PC-9 (cell line): ENCODE measurements at regions not wholly inside any gene's neighbourhood (a gene's known extent, or its start where the extent isn't known, plus 50 kb on each side); places are given as distances from the start of the nearest gene placed in this dataset.

Source experiments
- BruUV-seq: library from RNA; stranded (reverse); fragments of 400-500 nt; replicated peaks from 2 replicates; lab custom pipeline; 2021; lab: Mats Ljungman, UMichigan
- CTCF ChIA-PET: fragments of 300-600 bp; sonication (Branson Sonifier 250); formaldehyde crosslinking; loops from one replicate; lab custom pipeline; 2022; ENCODE audit warnings: antibody characterized with exemption; lab: Charles Lee
- POLR2A ChIA-PET: fragments of 300-600 bp; sonication (Branson Sonifier 250); formaldehyde crosslinking; loops from one replicate; lab custom pipeline; 2022; ENCODE audit warnings: antibody characterized with exemption; ENCODE audit not compliant: unreplicated experiment; lab: Charles Lee
- DNase-seq, 2 experiments: peaks; one replicate each; pipeline versions ENCODE4 v3.0.0 to v3.0.0-alpha.2; 2015 to 2022; ENCODE audit warnings: mixed read lengths in 1 of 2
- H2AFZ ChIP-seq: fragments of 200-600 bp; sonication (generic); 2 replicates; pipeline ENCODE4 v1.8.1; 2017; ENCODE audit warnings: antibody characterized with exemption
- H3F3A ChIP-seq: fragments of 200-600 bp; sonication (generic); 2 replicates; pipeline ENCODE4 v1.8.1; 2017; ENCODE audit warnings: antibody characterized with exemption, mild to moderate bottlenecking, low read depth; ENCODE audit not compliant: insufficient read depth
- H3K27ac ChIP-seq: fragments of 200-600 bp; sonication (generic); 2 replicates; pipeline ENCODE4 v1.6.1; 2016; ENCODE audit warnings: mixed run types
- H3K27me3 ChIP-seq: fragments of 200-600 bp; sonication (generic); 2 replicates; pipeline ENCODE4 v1.6.1; 2016; ENCODE audit warnings: low read depth, mixed run types; ENCODE audit not compliant: insufficient read depth
- H3K36me3 ChIP-seq: fragments of 200-600 bp; sonication (generic); 2 replicates; pipeline ENCODE4 v1.6.1; 2016; ENCODE audit warnings: low read depth, mixed run types
- H3K4me1 ChIP-seq: fragments of 200-600 bp; sonication (generic); replicated peaks from 2 replicates; pipeline ENCODE4 v1.6.1; 2016; ENCODE audit warnings: mixed run types; ENCODE audit not compliant: insufficient read depth
- H3K4me2 ChIP-seq: fragments of 200-600 bp; sonication (generic); 2 replicates; pipeline ENCODE4 v1.6.1; 2017; ENCODE audit warnings: mixed run types
- H3K4me3 ChIP-seq: fragments of 200-600 bp; sonication (generic); 2 replicates; pipeline ENCODE4 v1.6.1; 2016; ENCODE audit warnings: mixed run types
- H3K79me2 ChIP-seq: fragments of 200-600 bp; sonication (generic); 2 replicates; pipeline ENCODE4 v1.6.1; 2017; ENCODE audit warnings: low read depth, mixed run types
- H3K9me2 ChIP-seq: fragments of 200-600 bp; sonication (generic); 2 replicates; pipeline ENCODE4 v1.8.1; 2017; ENCODE audit warnings: mild to moderate bottlenecking; ENCODE audit not compliant: insufficient read depth
- H3K9me3 ChIP-seq: fragments of 200-600 bp; sonication (generic); 2 replicates; pipeline ENCODE4 v1.8.1; 2016; ENCODE audit warnings: low read depth; ENCODE audit not compliant: insufficient read depth
- H4K20me1 ChIP-seq: fragments of 200-600 bp; sonication (generic); 2 replicates; pipeline ENCODE4 v1.8.1; 2017; ENCODE audit not compliant: insufficient read depth
- CTCF ChIP-seq: fragments of 200-600 bp; sonication (generic); conservative IDR thresholded peaks from 2 replicates; pipeline ENCODE4 v1.6.1; 2017; ENCODE audit warnings: mixed run types, antibody characterized with exemption, mild to moderate bottlenecking, moderate library complexity
- EZH2 ChIP-seq: fragments of 200-600 bp; sonication (generic); IDR thresholded peaks from 2 replicates; pipeline ENCODE4 v1.8.0; 2017; ENCODE audit warnings: antibody characterized with exemption, low read depth
- intact Hi-C: fragments of 100-400 bp; cut with micrococcal nuclease; formaldehyde crosslinking; loops from one replicate; pipeline ENCODE4 v1.10.0; 2022; ENCODE audit not compliant: unreplicated experiment

DNA sequence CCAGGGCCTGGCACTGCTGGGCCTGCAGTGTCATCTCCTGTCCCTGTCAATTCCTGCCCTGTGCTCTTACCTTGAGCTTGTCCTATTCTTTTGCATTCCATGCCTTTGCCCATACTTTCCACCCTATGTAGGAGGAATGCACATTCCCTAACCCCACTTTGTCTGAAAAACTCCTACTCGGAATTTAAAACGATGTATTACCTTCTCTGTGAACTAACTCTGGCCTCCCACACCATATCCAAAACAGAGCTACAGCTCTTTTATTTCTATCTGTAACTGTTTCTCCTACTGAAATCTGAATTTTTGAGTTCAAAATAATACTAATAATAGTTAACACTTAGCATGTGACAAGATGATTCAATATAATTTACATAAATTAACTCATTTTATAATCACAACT, 353.7 kb downstream of the FRK start:
- no peaks in the 10 kb centered on the region for H3K27me3 ChIP-seq
- H3K9me2 ChIP-seq, result no peaks in the 10 kb centered on the region
- no peaks in the 10 kb centered on the region for H3K4me1 ChIP-seq
- no peaks in the 10 kb centered on the region; the same call in 1 of the 2 replicates for H3K9me3 ChIP-seq
- BruUV-seq, result no TSS peak
- ChIA-PET CTCF (no interaction called here), POLR2A (no interaction called here)
- H3K4me2 ChIP-seq, result no peak overlapping the region
- TF ChIP-seq CTCF, result no peak
- TF ChIP-seq EZH2, result no peak
- intact Hi-C loops, result no loop called here
- no peaks in the 10 kb centered on the region for H3F3A ChIP-seq
- no peak overlapping the region for H3K4me3 ChIP-seq
- no peaks in the 10 kb centered on the region for H3K36me3 ChIP-seq
- no peak overlapping the region for H3K27ac ChIP-seq
- H4K20me1 ChIP-seq, result no peaks in the 10 kb centered on the region
- no peaks in the 10 kb centered on the region for H3K79me2 ChIP-seq
- DNase-seq, result no peak
- H2AFZ ChIP-seq, result no peak overlapping the region

DNA sequence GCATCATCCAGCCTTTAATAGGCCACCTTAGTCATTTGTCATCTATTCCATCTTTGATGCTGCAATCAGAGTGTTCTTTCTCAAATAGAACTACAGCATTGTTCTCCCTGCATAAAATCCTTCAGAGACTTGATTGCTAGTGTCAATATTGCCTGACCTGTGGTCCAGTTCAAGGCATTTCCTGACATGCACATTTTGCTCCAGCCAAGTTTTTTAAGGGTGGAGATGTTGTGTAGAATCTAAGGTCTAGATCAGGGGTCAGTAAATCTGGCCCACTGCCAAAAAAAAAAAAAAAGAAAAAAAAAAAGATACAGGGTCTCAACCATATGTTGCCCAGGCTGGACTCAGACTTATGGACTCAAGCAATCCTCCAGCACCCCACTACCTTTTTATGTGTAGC, 354.4 kb downstream of the FRK start:
- H3K36me3 ChIP-seq, result no peaks in the 10 kb centered on the region
- no peaks in the 10 kb centered on the region; the same call in 1 of the 2 replicates for H3K9me3 ChIP-seq
- POLR2A ChIA-PET, result no interaction called here
- no TSS peak for BruUV-seq
- no peaks in the 10 kb centered on the region for H3K79me2 ChIP-seq
- H4K20me1 ChIP-seq, result no peaks in the 10 kb centered on the region
- no peak overlapping the region for H2AFZ ChIP-seq
- TF ChIP-seq EZH2 (no peak), CTCF (no peak)
- H3K4me2 ChIP-seq, result no peak overlapping the region
- no peaks in the 10 kb centered on the region for H3K27me3 ChIP-seq
- intact Hi-C loops, result no loop called here
- H3K4me1 ChIP-seq, result no peaks in the 10 kb centered on the region
- H3K27ac ChIP-seq, result no peak overlapping the region
- no peaks in the 10 kb centered on the region for H3K9me2 ChIP-seq
- H3K4me3 ChIP-seq, result no peak overlapping the region
- peak in 1 of 2 experiments; percentile 58 for DNase-seq
- CTCF ChIA-PET, result no interaction called here
- no peaks in the 10 kb centered on the region for H3F3A ChIP-seq

DNA sequence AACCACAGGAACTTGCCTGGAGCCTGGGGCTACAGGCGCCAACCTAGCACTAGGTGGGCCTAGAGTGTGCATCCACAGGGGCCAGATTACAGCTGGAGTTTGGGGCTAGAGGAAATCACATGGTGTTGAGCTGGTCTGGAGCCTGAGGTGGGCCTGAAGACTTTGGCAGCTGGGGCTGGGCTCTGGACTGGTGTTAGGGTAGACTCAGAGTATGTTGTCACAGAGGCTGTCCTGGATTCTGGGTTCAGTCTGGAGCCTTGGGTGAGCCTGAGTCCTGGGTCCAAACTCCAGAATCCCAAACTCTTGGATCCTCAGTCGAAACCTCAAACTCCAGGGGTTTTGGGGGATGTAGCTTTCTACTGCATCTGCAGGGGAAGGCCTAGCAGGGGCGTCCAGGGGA, 356.7 kb downstream of the FRK start:
- BruUV-seq, result no TSS peak

More for the DNA sequence above, 356.7 kb downstream of the FRK start:
- TF ChIP-seq EZH2 (no peak), CTCF (no peak)
- Histone ChIP-seq H3K4me1 (no peaks in the 10 kb centered on the region), H4K20me1 (no peaks in the 10 kb centered on the region), H3F3A (no peaks in the 10 kb centered on the region), H3K9me3 (no peaks in the 10 kb centered on the region), H3K9me2 (no peaks in the 10 kb centered on the region), H3K36me3 (no peaks in the 10 kb centered on the region), H3K27me3 (no peaks in the 10 kb centered on the region), H3K4me3 (no peak overlapping the region), H3K27ac (no peak overlapping the region), H3K4me2 (no peak overlapping the region), H2AFZ (no peak overlapping the region), H3K79me2 (no peaks in the 10 kb centered on the region)
- no peak for DNase-seq
- ChIA-PET CTCF (no interaction called here), POLR2A (no interaction called here)
- intact Hi-C loops, result no loop called here
